GM21526 (cell line): ENCODE measurements at regions not wholly inside any gene's neighbourhood (a gene's known extent, or its start where the extent isn't known, plus 50 kb on each side); places are given as distances from the start of the nearest gene placed in this dataset.

ENCODE experiments used
- ATAC-seq: cut with Tn5 transposase; IDR thresholded peaks from one replicate; pipeline ENCODE4 v1.9.1; 2021; ENCODE audit warnings: moderate library complexity; ENCODE audit not compliant: unreplicated experiment, low FRiP score

DNA sequence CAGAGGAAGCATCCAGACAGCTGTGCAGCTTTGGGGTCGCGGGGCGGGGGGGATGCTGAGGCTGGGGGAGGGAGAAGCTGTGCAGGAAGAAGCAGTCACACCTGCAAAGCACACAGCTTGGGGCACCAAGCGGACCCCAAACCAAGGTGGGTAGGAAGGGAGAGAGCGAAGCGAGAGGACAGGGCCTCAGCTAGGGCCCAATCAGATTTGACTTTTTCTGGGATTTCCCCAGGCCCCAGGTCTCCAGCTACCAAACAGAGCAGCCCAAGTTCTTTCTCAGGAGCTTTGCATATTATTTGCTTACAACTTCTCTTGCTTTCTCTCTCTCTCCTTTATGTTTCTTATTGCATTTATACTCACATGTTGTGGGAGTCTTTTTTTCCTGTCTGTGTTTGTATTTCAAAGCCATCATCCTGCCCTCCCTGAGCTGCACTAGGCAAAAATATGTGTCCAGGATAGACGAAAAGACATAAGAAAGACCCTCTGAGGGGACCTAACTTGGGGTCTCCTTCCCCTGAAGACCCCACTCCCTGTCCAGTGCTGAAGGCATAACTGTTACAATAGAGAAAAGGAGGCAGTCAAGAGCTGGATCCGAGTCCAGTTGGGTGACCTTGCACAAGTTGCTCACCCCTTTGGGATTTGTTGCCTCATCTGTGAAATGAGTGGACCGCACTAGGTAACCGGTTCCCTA lies 50.6 kb upstream of the SMNDC1 start:
- peak; percentile 35 for ATAC-seq

DNA sequence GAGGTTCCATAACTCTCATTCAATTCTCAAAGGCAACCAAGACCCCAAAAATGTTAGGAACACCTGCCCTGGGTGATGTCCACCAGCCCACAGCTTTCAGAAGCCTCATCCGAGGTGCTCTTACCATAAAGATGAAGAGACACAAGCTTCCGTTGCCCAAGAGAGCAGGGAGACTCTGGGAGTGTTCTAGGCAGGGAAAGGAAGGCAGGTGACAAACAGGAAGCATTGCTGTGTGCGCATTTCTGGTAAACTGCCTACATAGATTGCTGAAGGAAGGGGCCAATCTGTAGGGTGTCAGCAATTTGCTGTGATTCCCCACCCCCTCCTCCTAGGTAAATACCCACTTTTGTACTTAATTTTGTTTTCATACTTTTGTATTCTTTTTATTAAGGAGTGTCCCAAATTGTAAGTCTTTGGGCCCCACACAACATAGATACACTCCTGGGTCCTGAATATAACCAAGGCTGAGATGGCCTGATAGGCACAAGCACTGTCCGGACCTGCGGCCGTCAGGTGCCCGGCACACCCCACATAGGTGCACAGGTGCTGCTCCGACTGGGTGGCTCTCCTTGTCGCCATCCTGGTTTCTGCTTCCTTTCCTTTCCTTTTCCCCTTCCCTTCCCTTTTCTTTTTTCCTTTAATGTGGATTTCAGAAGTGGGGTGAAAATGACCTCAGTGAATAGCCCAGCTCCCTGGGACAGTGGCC lies 51.4 kb upstream of the SMNDC1 start:
- peak; percentile 19 for ATAC-seq

- ATAC-seq: peak; percentile 72
Measured at GRCh38 chr10:110356628-110357245, 52.0 kb upstream of the SMNDC1 start.

DNA sequence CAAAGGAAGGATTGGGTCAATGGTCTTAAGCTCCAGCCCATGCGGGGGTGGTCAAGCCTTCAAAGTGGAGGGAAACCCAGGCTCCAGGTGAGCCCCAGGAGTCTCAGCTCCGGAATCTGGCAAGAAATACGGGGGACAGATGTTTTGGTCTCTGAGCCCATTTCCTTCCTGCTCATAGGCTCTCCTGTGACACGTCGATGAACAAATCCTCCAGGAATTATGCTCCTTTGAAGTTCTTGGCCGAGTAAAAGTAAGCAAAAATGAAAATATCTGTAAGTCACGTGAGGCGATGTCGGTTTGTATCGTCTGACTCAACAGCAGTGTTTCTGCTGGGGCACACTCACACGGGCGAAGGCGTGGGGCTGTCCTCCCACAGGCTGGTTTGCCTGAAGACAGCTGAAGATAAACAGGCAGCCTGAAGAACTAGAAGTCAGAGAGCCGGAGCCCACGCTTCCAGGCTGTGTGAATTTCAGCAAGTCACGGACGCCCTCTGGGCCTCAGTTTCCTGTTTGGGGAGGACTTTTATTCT lies 52.6 kb upstream of the SMNDC1 start:
- peak; percentile 3 for ATAC-seq

DNA sequence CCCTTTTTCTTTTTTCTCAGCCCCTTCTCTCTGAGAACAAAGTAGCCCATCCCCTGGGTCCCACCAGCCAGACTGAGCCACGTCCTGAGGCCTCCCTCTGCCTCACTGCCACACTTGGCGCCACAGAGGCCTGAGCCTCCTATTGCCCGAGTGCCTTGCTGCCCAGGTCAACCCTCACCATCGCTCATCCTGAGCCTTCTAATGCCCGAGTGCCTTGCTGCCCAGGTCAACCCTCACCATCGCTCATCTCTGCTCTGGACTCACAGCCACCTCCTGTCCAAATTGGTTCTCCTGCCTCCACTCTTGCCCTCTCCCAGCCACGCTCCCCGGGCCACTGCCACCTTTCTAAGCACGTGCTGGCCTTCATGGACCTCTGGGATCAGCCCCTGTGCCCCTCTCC lies 53.2 kb upstream of the SMNDC1 start:
- ATAC-seq: no peak

GRCh38 chr10:110358278-110358677 lies 53.6 kb upstream of the SMNDC1 start:
- no peak for ATAC-seq

GRCh38 chr10:110358869-110359629 lies 54.3 kb upstream of the SMNDC1 start:
- no peak for ATAC-seq

DNA sequence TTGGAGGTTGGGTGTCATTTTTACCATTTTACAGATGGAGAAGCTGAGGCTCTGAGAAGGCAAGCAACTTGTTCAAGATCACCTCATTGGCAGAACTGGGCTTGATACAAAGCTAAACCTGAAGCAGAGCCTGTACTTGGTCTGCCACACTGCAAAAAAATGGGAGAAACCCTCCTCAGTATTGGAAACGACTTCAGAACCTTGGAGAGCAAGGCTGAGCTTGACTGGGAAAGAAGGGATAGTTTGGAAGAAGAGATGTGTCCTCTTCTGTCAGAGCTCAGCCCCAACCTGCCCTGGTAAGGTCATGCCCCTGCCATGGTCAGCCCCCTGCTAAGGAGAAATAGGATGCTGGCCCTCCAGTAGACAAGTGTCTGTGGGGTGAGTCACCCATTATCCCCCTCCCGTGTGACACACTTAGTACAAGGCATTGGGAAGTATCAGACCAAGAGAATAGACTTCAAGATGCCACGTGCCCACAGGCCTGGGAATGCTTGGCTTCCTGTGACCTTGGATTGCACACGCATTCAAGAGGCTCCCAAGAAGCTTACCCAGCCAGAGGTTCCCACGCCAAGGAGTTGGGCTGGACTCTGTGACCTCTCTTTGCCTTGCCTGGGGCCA lies 56.2 kb upstream of the SMNDC1 start:
- ATAC-seq: no peak

DNA sequence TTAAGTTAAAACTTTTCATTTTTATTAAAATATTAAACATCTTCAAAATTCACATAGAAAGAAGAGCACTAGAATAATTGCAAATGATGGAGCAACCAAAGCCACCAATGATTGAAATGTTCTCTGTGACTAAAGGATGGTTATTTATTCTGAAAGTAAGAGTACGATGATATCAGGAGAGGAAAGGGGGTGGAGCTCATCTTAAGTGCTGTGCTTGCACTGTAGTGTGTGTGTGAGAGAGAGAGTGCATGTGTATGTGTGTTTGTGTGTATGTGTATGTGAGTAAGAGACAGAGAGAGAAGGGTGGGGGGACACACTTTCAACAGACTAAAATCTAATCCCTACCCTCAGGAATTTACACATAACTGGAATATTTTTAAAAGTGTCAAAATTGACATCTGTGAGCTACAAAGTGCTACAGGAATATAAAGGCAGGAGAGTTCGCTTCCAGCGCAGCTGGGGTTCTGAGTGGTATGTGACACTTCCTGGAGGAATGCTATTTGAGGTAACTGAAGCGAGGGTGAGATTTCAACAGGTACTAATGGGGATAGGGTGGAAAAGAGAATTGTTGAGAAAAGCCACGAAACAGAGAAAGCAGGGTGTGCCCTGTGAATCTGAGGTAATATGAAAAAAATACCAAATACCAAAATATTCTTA lies 57.2 kb upstream of the SMNDC1 start:
- no peak for ATAC-seq

DNA sequence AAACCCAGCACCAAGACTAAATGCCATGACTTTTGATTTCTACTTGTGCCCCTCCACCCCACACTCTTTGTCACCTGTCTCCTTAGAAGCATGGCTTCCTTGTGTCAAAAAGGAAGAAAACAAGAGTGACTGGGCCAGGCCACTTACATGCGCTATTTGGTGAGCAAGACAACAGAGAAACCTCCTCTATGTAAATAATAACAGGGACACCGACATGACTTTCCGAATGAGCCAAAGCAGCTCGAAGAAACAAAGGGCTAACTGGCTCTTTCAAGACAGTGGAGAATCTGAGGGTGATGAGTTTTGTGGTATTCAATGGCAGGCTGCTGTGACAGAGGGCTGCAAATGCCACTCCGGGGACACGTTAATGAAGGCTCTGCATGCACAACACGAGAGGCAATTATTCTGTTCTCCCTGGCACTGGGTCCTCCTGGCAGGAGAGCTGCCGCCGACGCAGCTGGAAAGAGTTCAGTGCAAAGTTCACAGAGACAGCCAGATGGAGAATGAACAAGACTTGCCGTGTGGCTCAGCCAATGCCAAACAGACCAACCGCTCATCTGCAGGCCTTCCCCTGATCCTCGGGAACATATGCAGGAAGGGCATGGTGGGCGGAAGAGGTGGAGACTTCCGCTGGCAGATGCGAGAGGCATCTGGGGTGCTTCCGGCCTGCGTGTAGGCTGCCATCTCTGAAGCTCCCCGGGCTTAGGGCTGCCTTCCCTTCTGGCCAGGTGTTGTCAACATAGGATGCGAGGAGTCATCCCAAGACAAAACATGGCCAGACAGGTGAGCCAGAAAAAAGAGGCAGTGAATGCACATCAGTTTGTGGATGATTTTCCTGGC lies 59.1 kb upstream of the SMNDC1 start:
- ATAC-seq: no peak

GRCh38 chr10:110364531-110364937 lies 59.8 kb upstream of the SMNDC1 start:
- ATAC-seq: no peak

DNA sequence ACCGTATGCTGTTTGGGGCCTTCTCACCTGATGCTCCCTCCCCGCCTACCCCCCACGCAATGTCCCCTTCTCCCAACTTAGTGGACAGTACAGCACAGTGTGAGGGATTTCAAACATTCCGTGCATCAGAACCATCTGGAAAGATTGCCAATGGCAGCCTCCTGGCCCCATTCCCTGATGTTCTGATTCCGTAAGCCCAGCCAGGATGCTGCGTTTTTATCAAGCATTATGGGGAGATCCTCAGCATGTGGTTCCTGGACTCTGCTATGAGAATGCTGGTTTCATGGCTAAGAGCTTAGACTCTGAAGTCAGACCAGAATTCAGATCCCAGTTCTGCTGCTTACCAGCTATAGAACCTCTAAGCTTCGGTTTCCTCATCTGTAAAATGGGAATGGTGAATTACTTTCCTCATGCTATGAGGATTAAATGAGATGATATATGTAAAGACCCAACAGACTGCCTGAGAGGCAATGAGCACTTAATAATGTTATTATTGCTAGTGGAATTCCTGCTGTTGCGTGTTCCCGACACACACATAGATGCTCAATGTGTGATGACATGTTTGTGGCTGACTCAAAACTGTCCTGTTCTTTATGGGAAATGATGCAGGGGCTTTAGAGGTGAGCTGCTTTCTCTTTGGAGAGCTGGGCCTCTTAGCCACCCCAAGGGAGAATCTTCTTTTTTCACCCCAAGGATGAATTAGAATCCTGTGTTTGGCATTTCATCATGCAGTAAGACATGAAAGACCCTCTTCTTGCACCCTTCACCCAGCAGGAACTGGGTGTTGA lies 60.8 kb upstream of the SMNDC1 start:
- no peak for ATAC-seq

DNA sequence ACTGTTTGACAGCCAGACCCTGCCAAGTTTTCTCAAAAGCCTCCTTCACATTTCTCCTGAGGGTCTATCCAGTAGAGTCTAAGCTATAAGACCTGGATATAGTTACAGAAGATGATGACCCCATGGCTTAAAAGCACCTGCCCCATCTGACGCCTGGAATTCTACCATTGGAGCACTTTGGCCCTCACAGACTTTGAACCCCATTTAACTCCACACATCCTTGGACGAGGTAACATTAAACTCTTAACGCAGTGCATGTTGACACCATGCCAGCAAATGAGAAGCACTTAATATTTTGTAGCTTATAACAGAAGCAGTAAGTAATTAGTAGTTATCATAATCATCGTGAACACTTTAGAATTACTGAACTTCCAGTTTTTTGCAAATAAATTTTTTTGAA lies 61.9 kb upstream of the SMNDC1 start:
- ATAC-seq: no peak

DNA sequence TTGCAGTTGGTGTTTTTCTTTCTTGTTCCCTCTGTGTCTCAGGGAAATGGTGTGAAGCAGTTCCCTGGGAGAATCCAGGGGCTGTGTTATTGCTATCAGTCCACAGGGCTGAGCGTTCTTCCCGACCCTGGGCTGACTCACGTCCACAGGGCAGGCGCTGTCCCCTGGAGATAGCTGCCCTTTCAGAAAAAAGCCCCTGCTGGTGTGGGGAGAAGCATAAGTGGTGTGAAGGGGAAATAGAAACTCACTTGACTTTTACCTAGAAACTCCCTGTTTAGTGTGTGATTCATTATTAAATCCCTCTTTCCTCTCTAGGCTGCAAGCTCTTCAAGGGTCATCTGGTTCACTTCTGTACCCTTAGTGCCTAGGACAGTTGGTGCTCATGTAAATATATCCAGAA lies 63.3 kb upstream of the SMNDC1 start:
- ATAC-seq: no peak

DNA sequence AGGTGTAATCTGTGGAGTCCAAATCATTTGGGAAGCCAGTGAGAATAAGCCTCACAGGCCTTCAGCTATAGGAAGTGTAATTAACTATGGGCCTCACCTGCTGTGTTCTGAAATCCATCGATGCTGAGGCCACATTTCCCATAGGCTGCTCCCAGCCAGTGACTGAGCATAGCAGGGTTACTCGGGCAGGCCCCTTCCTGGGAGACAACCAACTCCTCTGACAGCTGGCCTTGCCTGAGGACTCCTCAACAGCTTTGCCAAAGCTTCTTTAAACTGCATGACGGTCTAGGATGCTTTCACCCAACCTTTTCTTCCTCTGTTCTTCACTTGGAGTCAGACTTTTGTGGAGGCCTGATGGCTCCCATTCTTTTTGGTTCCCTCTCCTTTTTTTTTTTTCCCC lies 63.8 kb upstream of the SMNDC1 start:
- ATAC-seq: no peak

- no peak for ATAC-seq
Measured at GRCh38 chr10:110370006-110370405, 65.3 kb upstream of the SMNDC1 start.

DNA sequence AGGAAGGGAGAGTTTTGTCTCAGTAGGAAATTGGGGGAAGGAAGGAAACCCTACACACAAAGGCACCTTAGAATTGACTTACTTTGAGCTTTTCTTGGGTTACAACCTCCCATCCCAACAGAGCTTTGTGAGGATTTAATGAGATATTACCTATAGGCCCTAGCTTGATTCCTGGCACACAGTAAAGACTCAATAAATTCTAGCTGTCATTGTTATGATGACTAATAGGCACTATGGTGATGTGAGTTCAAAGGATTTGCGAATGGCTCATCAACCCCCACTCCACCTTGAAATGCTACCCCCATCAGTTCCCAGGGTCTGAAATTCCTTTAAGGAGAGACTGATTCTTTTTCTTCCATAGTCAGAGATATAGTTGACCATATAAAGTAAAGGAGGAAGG lies 67.9 kb upstream of the SMNDC1 start:
- no peak for ATAC-seq

- no peak for ATAC-seq
Measured at GRCh38 chr10:110373059-110373458, 68.3 kb upstream of the SMNDC1 start.
